ENCODE measurements at regions not wholly inside any gene's neighbourhood (a gene's known extent, or its start where the extent isn't known, plus 50 kb on each side); places are given as distances from the start of the nearest gene placed in this dataset.

DNA sequence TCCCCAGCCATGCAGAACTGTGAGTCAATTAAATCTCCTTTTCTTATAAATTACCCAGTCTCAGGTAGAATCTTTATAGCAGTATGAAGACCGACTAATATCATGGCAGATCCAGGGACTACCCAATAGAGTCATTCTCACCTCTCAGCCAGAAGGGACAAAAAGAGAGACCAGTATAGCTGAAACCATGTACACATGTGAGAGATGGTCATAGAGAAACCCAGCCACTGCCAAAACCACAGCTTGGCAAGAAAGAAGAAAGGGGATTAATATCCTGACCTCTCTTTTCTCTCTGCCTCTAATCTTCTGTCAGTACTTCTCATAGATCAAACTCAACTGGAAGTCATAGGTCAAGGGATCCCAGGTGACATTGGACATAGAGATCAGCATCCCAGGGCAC, 109.8 kb downstream of the CCDC34 start:
- no peaks in the 10 kb centered on the region for H3K4me1 ChIP-seq
- 89 to 90% methylated on average over 1 of the region's 1 CpG for WGBS, 2 donors
- ATAC-seq (no peak), FAIRE-seq (no peak), DNase-seq (no peak)
- H3K27me3 ChIP-seq, result no peaks in the 10 kb centered on the region
- H3K9me3 ChIP-seq, result no peaks in the 10 kb centered on the region
- no peak overlapping the region for H3K27ac ChIP-seq
- no peak overlapping the region for H3K4me3 ChIP-seq
- no peak for TF ChIP-seq CTCF (IDR thresholded peaks at IDR 0.05)
- H3K36me3 ChIP-seq, result no peaks in the 10 kb centered on the region
- intact Hi-C loops (cut with DNase I), result no loop called here

- 94 to 95% methylated on average over 5 of the region's 5 CpGs for WGBS, 2 donors
- H3K4me3 ChIP-seq, result no peak overlapping the region
- no peaks in the 10 kb centered on the region for H3K9me3 ChIP-seq
- no peaks in the 10 kb centered on the region for H3K4me1 ChIP-seq
- intact Hi-C loops (cut with DNase I), result no loop called here
- no peaks in the 10 kb centered on the region for H3K36me3 ChIP-seq
- no peak overlapping the region for H3K27ac ChIP-seq
- no peak for DNase-seq
- no peaks in the 10 kb centered on the region for H3K27me3 ChIP-seq
- no peak for TF ChIP-seq CTCF (IDR thresholded peaks at IDR 0.05)
- no peak for ATAC-seq
- no peak for FAIRE-seq
These were observed 111.9 kb downstream of the CCDC34 start for GRCh38 chr11:27250867-27251665.

DNA sequence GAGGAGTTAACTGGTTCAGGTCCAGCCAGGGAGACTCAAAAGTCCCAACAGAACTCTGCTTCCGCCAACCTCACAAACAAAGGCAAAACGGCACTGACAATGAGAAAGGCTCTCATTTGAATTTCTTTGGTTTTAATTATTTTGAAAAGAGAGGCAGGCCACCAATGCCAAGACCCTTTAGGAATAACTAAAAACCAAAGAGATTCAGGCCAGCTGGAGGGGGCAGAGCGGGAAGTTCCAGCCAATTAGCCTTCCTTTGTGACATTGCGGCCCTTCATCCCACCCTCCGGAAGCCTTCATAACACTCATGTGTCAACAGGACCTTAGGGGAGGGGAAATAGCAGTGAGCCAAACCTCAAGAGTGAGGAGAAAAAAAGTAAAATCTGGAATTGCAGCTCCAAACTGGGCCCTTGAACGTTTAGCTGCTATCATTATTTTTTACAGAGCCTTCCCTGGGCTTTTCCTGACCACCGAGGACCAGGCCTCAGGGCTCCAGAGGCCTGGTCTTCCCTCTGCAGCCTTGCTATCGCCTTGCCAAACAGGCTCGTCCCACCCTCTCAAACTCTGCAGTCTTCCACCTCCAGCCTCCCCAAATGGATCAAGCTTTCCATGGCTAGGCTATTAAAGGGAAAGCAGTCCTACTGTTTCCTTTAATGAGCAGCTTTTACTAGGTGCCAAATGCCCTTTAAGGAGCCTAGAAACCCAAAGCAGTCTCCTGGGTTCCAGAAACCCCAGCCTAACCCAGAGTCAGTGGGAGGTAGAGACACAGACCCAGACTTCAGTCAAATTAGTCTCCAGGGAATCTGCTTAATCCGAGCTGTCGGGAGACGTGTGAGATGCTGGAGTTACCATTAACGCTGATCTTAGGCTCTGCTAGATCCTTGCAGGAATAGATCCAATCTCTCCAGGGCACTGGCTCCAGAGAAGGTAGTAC, 114.2 kb downstream of the CCDC34 start:
- ATAC-seq, result no peak
- Histone ChIP-seq H3K9me3 (no peaks in the 10 kb centered on the region), H3K36me3 (no peaks in the 10 kb centered on the region), H3K27me3 (no peaks in the 10 kb centered on the region), H3K4me3 (no peak overlapping the region), H3K4me1 (no peaks in the 10 kb centered on the region), H3K27ac (no peak overlapping the region)
- intact Hi-C loops (cut with DNase I), result no loop called here
- no peak for DNase-seq
- TF ChIP-seq CTCF (IDR thresholded peaks at IDR 0.05), result no peak
- FAIRE-seq, result no peak
- WGBS, 2 donors, result 78 to 82% methylated on average over 13 of the region's 13 CpGs

DNA sequence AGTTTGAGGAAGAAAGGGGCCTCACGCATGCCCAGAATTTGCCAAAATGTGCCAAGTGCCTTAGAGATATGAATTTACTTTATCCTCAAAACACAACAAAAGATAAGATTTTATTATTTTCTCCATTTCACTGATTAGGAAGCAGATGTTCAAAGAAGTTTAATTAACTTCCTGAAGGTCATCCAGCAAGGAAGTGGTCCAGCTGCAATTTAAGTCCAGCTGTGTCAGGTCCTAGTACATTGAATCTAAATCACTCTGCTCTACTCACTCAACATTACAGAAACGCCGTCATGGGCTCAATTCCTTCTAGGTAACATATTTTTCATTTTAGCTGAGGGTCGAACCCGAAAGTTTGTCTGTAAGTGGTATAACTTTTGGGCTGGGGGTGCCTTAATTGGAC, 115.4 kb downstream of the CCDC34 start:
- Histone ChIP-seq H3K9me3 (no peaks in the 10 kb centered on the region), H3K4me3 (no peak overlapping the region), H3K27ac (no peak overlapping the region), H3K27me3 (no peaks in the 10 kb centered on the region), H3K36me3 (no peaks in the 10 kb centered on the region), H3K4me1 (no peaks in the 10 kb centered on the region)
- WGBS, 2 donors, result 69 to 84% methylated on average over 5 of the region's 5 CpGs
- FAIRE-seq, result no peak
- ATAC-seq, result no peak
- intact Hi-C loops (cut with DNase I), result no loop called here
- DNase-seq, result no peak
- TF ChIP-seq CTCF (IDR thresholded peaks at IDR 0.05), result no peak

Data from pancreas (tissue), 10 donors.